PFSK-1 (cell line): ENCODE measurements at regions not wholly inside any gene's neighbourhood (a gene's known extent, or its start where the extent isn't known, plus 50 kb on each side); places are given as distances from the start of the nearest gene placed in this dataset.

ENCODE experiments used
- POLR2AphosphoS5 ChIP-seq: IDR thresholded peaks from 2 replicates; pipeline ENCODE4 v1.6.1; 2012; ENCODE audit warnings: low read depth, mild to moderate bottlenecking, control low read depth, low read length, moderate library complexity
- REST ChIP-seq, 2 experiments: IDR thresholded peaks; 2 replicates each; pipeline versions ENCODE4 v1.6.1 to v1.8.0; 2011 to 2012; ENCODE audit warnings: low read depth in 2 of 2, low read length in 2 of 2, control low read depth in 1 of 2, inconsistent platforms in 1 of 2, mild to moderate bottlenecking in 1 of 2, moderate library complexity in 1 of 2; ENCODE audit not compliant: insufficient read depth in 1 of 2
- TAF1 ChIP-seq: IDR thresholded peaks from 2 replicates; pipeline ENCODE4 v1.6.1; 2012; ENCODE audit warnings: low read length, control low read depth, borderline replicate concordance; ENCODE audit not compliant: insufficient read depth

- TF ChIP-seq POLR2AphosphoS5 (no peak), REST (IDR thresholded peaks at IDR 0.05; ENCODE audit: insufficient read depth in 1 of 2, low read depth in 2 of 2, low read length in 2 of 2) (no peak), TAF1 (no peak)
Measured at GRCh38 chr12:87274594-87275245, 754.5 kb downstream of the C12orf50 start.
